Esophagus mucosa (tissue), 1 donor: ENCODE measurements at regions not wholly inside any gene's neighbourhood (a gene's known extent, or its start where the extent isn't known, plus 50 kb on each side); places are given as distances from the start of the nearest gene placed in this dataset.
"Not testable (repeated sequence)": the region's sequence is repeated elsewhere in the genome, so short reads cannot be mapped to it uniquely, and the experiment has no call there.

Source experiments
- ATAC-seq: fragments of 200-7000 bp; cut with Tn5 transposase; one replicate; pipeline ENCODE4 v1.9.1; 2020
- donor health status: DM: yes; HTN: yes; CAD: no.

- no peak for ATAC-seq
Measured at GRCh38 chr4:10809905-10810304, 125.3 kb upstream of the CLNK start.

- ATAC-seq: no peak
Measured at GRCh38 chr4:10808591-10808990, 124.0 kb upstream of the CLNK start.

DNA sequence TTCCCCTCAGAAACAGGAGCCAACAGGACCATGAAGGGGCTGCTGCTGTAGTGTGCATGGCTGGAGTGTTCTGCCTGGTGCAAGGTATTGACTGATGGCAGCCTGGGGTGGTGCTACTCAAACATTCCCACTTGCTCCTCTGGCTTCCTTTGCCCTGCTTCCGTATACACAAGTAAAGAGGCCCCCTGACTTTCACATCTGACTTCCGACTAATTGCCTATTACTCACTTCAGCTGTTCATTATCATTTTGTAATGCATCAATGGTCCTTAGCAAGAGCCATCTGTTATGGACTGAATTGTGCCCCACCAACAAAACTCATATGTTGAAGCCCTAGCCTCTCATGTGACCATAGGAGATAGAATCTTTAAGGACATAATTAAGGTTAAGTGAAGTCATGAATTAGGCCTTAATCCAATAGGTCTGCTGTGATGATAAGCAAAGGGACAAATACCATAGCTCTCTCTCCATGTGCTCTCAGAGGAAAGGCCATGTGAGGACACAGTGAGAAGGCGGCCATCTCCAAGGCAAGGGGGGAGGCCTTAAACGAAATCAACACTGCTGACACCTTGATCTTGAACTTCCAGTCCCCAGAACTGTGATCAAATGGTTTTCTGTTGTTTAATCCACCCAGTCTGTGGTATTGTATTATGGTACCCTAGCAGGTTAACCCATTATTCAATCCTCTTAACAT lies 122.5 kb upstream of the CLNK start:
- ATAC-seq: no peak

- no peak for ATAC-seq
Measured at GRCh38 chr4:10803713-10804343, 119.3 kb upstream of the CLNK start.

- ATAC-seq: no peak
Measured at GRCh38 chr4:10787365-10787764, 102.8 kb upstream of the CLNK start.

DNA sequence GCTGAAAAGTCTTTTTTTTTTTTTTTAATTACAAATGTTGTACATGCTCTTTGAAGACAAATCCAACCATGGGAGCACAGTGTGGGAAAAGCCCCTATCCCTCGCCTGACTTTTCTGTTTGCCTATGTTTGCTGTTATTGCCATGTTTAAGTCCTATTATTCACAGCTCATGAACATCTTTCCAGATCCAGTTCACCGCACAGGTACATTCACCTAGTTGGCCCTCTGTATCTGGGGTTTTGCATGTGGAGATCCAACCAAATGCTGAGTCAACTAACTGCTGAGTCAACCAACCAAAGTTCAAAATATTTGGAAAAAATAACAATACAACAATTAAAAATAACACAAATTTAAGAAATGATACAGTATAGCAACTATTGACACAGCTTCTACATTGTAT lies 100.1 kb upstream of the CLNK start:
- no peak for ATAC-seq

DNA sequence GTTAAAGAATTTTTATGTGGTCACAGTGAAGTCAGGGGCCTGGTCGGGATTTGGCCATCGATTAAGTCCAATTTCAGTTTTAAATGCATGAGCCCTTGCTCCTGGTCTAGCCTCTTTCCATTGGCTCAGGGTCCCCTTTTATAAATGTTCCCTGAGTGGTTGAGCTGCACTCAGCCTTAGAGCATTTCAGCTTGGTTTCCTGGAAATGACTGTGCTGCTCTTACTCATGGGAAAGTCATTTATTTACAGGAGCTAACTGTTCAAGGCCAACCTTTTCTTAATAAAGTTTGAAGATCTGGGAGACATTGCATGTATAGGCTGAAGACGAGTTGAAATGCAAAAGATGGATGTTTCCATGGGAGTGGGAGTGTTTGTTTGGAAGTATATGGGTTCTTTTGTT lies 98.8 kb upstream of the CLNK start:
- ATAC-seq: no peak

GRCh38 chr4:10781805-10782204 lies 97.2 kb upstream of the CLNK start:
- no peak for ATAC-seq

DNA sequence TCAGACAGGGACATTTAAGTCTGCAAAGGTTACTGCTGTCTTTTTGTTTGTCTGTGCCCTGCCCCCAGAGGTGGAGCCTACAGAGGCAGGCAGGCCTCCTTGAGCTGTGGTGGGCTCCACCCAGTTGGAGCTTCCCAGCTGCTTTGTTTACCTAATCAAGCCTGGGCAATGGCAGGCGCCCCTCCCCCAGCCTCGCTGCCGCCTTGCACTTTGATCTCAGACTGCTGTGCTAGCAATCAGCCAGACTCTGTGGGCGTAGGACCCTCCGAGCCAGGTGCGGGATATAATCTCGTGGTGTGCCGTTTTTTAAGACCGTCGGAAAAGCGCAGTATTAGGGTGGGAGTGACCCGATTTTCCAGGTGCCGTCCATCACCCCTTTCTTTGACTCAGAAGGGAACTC lies 96.2 kb upstream of the CLNK start:
- not testable (repeated sequence) for ATAC-seq

- ATAC-seq: not testable (repeated sequence)
Measured at GRCh38 chr4:10775132-10775531, 90.6 kb upstream of the CLNK start.

DNA sequence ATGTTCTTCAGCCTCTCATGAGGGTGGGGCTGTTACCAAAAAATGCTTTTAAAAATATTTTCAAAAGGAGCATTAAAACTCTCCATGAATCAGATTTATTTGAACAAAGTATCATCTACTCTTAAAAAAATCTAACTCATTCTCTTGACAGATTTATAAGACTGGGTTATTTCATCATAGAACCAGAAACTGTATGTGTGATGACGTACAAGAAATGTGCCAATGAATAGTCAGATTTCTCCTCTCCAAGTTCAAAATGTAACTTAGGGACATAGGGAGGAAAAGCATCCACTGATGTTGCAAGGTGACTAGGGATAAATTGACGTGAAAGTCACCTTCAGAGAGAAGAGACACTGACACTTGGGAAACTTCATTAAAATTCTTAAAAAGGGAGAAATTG lies 89.1 kb upstream of the CLNK start:
- ATAC-seq: no peak

- no peak for ATAC-seq
Measured at GRCh38 chr4:10773010-10773409, 88.4 kb upstream of the CLNK start.

DNA sequence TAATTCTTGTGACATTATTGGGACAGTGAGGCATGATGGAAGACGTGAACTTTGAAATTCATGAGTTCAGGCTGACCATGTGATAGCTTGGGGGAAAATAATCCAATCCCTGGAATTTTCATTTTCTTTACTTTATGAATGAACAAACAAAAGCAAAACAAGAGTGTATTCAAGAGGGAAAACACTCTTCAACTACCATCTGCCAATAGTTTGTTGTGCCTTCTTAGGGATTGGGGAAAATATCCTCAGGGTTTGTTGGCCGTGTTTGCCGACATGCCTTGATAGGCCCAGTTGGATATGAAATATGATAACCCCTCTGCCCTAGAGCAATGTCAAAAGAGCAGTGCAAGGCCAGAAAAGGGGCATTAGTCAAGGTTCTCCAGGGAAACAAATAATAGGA lies 80.8 kb upstream of the CLNK start:
- ATAC-seq: no peak

DNA sequence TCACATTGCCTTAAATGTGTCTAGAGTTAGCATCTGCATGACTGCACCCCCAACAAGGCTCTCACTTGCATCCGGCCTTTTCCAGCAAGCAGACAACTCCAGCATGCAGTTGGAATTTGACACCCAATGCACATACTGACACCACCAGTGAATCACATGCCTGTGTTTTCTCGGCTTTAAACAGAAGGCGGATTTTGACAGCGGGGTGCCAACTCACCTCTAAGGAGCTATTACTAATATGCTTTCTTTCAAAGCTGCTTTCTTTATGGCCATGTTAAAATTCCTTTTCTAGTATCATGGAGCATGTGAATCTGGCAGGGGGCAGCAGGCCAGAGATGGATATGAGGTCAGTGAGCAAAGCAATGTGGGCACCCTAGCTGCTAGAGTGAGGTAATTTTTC lies 78.0 kb upstream of the CLNK start:
- ATAC-seq: no peak

- ATAC-seq: no peak
Measured at GRCh38 chr4:10761903-10762302, 77.3 kb upstream of the CLNK start.

DNA sequence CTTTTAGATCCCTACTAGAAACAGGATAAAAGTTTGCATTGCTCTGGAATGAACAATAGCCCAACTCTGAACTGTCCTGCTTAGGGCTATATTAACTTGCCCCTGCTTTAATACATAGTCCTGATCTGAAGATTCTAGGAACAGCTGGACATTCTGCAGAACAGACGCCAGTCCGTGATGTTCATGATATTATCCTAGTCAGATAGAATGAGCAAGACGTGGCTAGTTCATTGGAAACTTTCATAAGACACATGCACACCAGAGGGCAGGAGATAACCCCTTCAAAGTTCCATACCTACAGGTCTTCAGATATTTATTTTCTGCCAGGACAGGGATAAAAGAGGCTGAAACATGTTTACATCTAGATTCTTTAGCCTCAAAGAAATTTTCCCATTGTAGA lies 75.5 kb upstream of the CLNK start:
- no peak for ATAC-seq

DNA sequence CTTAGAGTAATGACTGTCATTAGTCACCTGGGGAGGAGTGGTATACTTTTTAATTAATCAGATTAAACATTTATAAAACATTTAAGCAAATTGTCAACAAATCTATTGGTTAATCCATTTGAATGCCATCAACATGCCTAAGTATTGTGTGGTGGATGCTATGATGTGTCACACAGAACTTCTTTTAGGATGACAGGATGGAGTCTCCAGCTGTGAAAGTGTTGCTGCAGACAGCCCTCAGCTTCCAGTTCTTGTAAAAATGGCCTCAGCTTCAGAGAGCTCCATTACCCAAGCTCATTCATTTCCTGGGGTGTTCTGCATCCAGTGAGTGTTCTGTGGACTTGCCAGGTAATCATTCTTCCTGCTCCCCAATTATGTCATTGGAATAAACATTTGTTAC lies 74.3 kb upstream of the CLNK start:
- ATAC-seq: no peak

DNA sequence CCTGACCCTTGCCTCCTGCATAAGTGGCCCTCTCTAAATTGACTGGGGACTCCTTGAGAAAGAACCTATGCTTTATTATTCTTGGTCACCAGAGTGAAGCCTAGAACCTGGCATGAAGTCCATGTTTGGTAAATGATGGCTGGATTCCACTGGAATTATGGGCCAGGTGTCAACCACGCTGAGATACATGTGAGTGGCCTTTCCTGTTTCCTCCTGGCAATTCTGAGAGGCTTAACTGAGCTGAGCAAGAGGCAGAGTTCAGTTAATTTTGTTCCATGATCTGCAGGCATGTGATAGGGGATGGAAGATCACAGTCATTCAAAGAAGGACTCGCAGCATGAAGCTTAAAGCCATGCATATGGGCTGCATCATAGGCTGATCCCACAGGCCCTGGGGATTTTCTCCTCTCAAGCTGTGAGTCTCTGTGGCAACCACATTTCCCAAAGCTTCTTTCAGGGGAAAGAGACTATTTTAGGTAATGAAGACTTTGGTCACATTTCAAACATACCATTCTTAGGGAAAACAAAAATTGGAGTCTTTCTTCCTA lies 69.4 kb upstream of the CLNK start:
- no peak for ATAC-seq

DNA sequence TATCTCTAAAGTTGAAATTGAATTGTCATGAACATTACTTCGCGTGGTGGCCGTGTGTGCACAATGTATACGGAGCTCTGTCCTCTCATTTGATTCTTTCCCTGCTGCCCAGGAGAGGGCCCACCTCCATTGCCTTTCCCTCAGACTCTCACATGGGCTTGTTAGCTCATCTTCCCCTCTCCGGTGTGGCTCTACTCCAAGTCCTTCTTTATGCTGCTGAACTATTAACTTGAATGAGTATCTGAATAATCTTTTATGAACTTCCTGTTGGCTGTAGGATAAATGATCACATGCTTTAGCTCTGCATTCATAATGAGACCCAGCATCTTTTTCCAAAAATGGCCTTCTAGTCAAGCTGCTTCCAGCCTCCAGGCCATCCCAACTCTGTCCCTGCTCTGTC lies 68.8 kb upstream of the CLNK start:
- no peak for ATAC-seq

- no peak for ATAC-seq
Measured at GRCh38 chr4:10750714-10751113, 66.1 kb upstream of the CLNK start.

GRCh38 chr4:10747186-10747585 lies 62.6 kb upstream of the CLNK start:
- ATAC-seq: no peak

GRCh38 chr4:10746371-10747171 lies 62.0 kb upstream of the CLNK start:
- no peak for ATAC-seq

- ATAC-seq: no peak
Measured at GRCh38 chr4:10743357-10743756, 58.8 kb upstream of the CLNK start.
